Activated naive CD4-positive, alpha-beta T cell treated with anti-CD3 and anti-CD28 coated beads, Interleukin-2, amount 10 ng/mL, durations not matched to agents 7 days and 5 days (primary cell): ENCODE measurements at regions not wholly inside any gene's neighbourhood (a gene's known extent, or its start where the extent isn't known, plus 50 kb on each side); places are given as distances from the start of the nearest gene placed in this dataset.
"Not testable (repeated sequence)": the region's sequence is repeated elsewhere in the genome, so short reads cannot be mapped to it uniquely, and the experiment has no call there.

Experiments
- CTCF ChIA-PET: fragments of 350-600 bp; sonication (Branson Sonifier 250); formaldehyde crosslinking; loops from one replicate; lab custom pipeline; 2021; ENCODE audit warnings: antibody characterized with exemption; lab: Charles Lee
- DNase-seq: peaks from one replicate; pipeline ENCODE4 v3.0.0-alpha.2; 2020
- H3K27ac Mint-ChIP-seq: one replicate; pipeline ENCODE4 v1.8.0; 2021; ENCODE audit warnings: mild to moderate bottlenecking, moderate library complexity, mixed read lengths
- H3K27me3 Mint-ChIP-seq: one replicate; pipeline ENCODE4 v1.8.0; 2021; ENCODE audit warnings: mild to moderate bottlenecking, mixed read lengths
- H3K36me3 Mint-ChIP-seq: one replicate; pipeline ENCODE4 v1.8.0; 2021; ENCODE audit warnings: mixed read lengths
- H3K4me1 Mint-ChIP-seq: one replicate; pipeline ENCODE4 v1.8.0; 2021; ENCODE audit warnings: mixed read lengths
- H3K4me3 Mint-ChIP-seq: one replicate; pipeline ENCODE4 v1.8.0; 2021; ENCODE audit warnings: mild to moderate bottlenecking, moderate library complexity, mixed read lengths
- H3K9me3 Mint-ChIP-seq: one replicate; pipeline ENCODE4 v1.8.0; 2021; ENCODE audit warnings: mixed read lengths

DNA sequence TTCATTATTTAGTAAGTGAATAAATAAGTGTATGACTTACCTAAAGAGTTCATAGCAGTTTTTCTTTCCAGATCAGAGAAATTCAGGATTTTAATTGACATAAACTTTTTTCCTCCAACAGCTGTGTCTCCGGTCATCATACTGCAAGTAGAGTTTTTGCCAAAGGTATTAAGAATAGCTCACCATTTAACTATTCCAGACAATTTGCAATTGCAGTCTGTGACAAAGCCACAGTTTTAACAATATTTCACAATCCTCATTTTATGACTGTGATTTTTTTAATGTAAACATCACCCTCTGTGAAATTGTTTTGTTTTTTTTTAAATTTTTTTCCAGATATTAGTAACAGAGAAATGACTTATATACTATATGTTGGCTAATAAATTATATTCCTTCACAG lies 199.1 kb downstream of the TRIB2 start:
- no peaks in the 10 kb centered on the region for H3K36me3 Mint-ChIP-seq
- no peaks in the 10 kb centered on the region for H3K9me3 Mint-ChIP-seq
- CTCF ChIA-PET, result no interaction called here
- H3K4me1 Mint-ChIP-seq, result no peaks in the 10 kb centered on the region
- H3K27me3 Mint-ChIP-seq, result peaks cover 12% of the 10 kb centered on the region
- H3K27ac Mint-ChIP-seq, result no peak overlapping the region
- no peak overlapping the region for H3K4me3 Mint-ChIP-seq
- no peak for DNase-seq

DNA sequence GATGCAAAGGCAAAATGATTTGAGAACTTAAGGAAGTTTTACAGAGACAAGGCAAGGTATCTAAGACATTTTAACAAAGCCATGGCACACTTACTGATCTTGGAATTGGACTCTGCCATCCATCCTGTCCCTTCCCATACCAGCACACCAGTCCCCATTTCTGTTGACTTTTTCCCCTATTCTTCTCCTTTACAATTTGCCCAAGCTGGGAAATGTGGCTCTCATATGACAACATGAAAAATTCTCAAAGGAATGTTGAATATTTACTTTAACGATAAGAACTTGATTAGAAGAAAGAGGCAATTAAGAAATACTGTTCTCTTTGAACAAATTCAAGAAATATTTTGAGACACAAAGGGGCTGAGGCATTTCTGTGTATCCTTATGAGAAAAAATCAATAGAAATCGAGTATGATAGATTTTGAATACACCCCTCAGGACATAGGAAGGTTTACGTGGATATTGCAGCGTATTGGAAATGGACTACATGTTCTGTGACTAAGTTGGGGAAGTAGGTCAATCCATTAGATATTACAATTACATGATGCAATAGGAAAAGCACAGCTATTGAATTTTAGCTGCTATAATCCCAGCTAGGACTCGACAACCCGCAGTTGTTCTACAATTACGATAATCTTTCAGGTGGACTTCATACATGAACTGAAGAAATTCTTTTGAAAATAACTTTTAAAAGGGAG lies 201.6 kb downstream of the TRIB2 start:
- no peaks in the 10 kb centered on the region for H3K36me3 Mint-ChIP-seq
- H3K4me3 Mint-ChIP-seq, result no peak overlapping the region
- H3K27ac Mint-ChIP-seq, result no peak overlapping the region
- CTCF ChIA-PET, result no interaction called here
- no peaks in the 10 kb centered on the region for H3K4me1 Mint-ChIP-seq
- no peak for DNase-seq
- peaks cover 8% of the 10 kb centered on the region for H3K27me3 Mint-ChIP-seq
- H3K9me3 Mint-ChIP-seq, result no peaks in the 10 kb centered on the region

DNA sequence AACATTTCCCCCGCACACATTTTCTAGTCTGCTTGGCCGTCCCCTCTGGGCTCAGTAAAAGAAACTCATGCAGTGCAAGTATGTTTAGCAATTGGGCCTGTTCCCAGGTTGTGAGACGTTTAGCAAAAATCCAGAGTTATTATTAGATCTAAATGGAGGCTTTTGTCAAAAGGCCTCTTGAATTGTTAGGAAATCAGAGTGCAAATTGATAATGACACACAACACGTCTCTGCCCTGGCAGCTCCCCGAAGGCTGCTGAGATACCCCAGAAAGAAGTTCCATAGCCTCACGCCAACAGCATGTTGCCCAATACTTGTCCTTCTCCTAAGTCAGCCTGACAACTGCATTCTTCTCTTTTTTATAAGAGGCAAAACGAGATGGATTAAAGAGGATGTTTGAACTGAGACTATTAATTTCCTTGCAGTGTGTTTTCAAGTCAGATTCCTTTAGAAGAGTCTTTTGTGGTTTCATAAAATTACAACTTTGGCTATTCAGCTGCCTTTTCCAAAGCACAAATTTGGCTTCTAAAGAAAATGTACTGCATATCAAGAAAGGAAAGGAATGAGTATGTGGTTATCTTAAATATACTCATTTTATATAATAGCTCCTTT lies 202.2 kb downstream of the TRIB2 start:
- CTCF ChIA-PET, result no interaction called here
- no peak for DNase-seq

DNA sequence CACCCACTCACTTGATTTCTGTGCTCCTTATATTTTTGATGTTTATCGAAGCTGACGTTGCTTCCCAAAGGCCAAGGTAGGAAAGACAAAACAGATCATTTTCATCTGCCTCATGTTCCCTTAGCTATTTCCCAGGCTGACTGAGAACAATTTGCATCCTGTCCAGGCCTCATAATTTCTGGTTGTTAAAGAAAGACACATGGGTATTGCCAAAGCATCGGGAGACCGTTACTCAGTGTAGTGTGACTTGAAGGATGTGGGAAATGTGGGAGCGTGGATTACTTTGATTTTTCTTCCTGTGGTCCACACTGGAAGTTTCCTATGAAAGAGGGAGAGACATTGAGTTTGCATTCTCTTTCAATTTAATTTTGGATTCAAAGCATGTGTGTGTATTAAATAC lies 204.6 kb downstream of the TRIB2 start:
- CTCF ChIA-PET, result interaction anchor here (1.1 to 2.7 kb wide), 2 partner anchors 10 to 28 kb away, joined by 3 to 10 read pairs; no protein-coding TSS in a partner anchor

More for the DNA sequence above, 202.2 kb downstream of the TRIB2 start:
- H3K9me3 Mint-ChIP-seq, result no peaks in the 10 kb centered on the region
- H3K4me1 Mint-ChIP-seq, result no peaks in the 10 kb centered on the region
- peaks cover 8% of the 10 kb centered on the region for H3K27me3 Mint-ChIP-seq
- H3K27ac Mint-ChIP-seq, result no peak overlapping the region
- H3K4me3 Mint-ChIP-seq, result no peak overlapping the region
- H3K36me3 Mint-ChIP-seq, result no peaks in the 10 kb centered on the region

DNA sequence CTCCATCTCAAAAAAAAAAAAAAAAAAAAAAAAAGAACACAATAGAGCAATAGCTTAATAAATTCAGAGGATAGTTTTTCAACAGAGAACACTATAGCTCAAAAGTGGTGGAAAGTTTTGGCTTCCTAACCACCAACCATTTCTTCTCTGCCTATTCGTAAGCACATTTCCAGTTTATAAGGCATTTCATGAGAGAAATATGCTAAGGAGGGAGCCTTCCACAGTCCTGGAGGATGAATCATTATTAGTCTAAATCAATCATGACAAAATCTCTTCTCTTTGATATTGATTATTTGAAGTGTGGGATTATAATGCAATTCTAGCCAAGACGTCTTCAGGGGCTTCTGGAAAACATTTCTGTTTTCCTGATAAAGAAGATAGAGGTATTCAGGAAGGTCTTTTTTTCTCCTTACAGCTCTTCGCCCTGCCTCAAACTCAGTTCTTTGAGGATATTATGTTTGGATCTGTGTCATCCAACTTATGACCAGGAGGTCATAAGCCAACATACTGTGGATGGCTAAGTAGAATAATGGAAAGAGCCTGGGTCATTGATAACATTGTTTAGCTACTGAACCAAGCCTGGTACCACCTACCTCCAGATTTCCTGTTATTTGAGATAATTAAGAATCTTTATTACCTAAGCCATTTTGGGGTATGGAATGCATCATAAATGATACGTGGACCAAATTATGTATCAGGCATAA lies 207.3 kb downstream of the TRIB2 start:
- Mint-ChIP-seq H3K4me1 (peaks cover 8% of the 10 kb centered on the region), H3K36me3 (no peaks in the 10 kb centered on the region), H3K27ac (no peak overlapping the region), H3K27me3 (no peaks in the 10 kb centered on the region), H3K9me3 (no peaks in the 10 kb centered on the region), H3K4me3 (no peak overlapping the region)
- no peak for DNase-seq
- CTCF ChIA-PET, result no interaction called here

More for the DNA sequence above, 204.6 kb downstream of the TRIB2 start:
- no peak overlapping the region for H3K4me3 Mint-ChIP-seq
- no peaks in the 10 kb centered on the region for H3K9me3 Mint-ChIP-seq
- H3K27me3 Mint-ChIP-seq, result peaks cover 6% of the 10 kb centered on the region
- no peaks in the 10 kb centered on the region for H3K36me3 Mint-ChIP-seq
- no peaks in the 10 kb centered on the region for H3K4me1 Mint-ChIP-seq
- DNase-seq, result no peak
- H3K27ac Mint-ChIP-seq, result no peak overlapping the region

DNA sequence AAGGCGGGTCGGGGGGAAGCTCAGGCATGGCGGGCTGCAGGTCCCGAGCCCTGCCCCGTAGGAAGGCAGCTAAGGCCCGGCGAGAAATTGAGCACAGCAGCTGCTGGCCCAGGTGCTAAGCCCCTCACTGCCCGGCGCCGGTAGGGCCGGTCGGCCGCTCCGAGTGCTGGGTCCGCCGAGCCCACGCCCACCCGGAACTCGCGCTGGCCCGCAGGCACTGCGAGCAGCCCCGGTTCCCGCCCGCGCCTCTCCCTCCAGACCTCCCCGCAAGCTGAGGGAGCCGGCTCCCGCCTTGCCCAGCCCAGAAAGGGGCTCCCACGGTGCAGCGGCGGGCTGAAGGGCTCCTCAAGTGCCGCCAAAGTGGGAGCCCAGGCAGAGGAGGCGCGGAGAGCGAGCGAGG lies 209.9 kb downstream of the TRIB2 start:
- H3K36me3 Mint-ChIP-seq, H3K27me3 Mint-ChIP-seq, H3K27ac Mint-ChIP-seq, H3K9me3 Mint-ChIP-seq, CTCF ChIA-PET, DNase-seq, H3K4me3 Mint-ChIP-seq: not testable (repeated sequence)
- H3K4me1 Mint-ChIP-seq, result peaks cover 13% of the 10 kb centered on the region

DNA sequence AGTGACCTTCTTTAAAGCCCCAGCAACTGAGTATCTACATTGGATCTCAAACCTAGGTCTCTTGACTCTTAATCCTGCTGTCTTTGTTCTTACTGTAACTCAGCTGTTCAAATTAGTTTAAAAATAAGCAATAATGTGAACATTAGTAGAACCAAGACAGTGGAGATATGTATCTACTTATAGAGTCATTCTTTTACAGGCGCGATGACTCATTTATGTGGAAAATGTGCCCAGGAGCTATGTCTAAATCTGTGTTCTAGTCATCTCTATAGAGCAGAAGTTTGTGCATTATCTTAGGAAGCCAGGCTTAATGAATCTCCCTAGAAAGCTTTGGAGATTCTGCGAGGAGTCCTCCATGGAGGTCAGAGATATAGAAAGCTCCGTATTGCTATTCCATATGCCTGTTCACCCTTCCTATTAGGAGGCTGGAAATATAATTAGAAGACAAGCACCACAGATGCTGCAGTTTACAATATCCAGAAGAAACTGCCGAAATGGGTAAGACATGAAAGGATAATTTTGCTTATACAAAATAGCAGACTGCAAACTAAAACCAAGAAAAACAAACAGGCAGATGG lies 211.6 kb downstream of the TRIB2 start:
- Mint-ChIP-seq H3K4me3 (no peak overlapping the region), H3K9me3 (no peaks in the 10 kb centered on the region), H3K4me1 (peaks cover 13% of the 10 kb centered on the region), H3K27me3 (peaks cover 6% of the 10 kb centered on the region), H3K36me3 (no peaks in the 10 kb centered on the region), H3K27ac (no peak overlapping the region)
- DNase-seq, result no peak
- CTCF ChIA-PET, result interaction anchor here (1.0 to 1.7 kb wide), 2 partner anchors 79 kb away, joined by 3 to 6 read pairs; no protein-coding TSS in a partner anchor

DNA sequence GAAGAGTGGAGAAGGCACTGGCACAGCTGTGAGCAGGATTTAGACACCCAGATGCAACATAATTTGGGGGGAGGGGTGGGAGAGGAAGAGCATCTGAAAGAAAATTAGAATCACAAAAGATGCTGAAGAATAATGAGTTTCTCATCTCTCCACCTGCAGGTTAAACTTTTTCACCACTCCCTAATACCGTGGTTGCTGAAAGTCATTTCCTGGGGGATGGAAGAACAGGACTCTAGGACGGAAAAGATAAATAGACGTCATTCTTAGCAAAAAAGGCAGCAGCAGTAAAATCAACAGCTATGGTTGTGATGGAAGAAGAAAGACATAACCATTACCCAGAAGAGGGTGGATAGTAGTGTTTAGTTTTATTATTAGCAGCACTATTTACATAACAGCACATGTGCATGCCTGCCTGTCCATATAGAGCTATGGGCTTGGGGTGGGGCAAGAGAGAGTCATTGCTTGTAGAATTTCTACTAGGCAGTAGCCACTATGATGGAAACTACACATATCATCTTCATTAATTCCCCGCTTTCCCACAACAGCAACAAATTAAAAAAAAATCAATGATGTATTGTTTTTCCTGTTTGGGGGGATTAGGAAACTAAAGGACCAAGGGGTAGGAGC lies 212.2 kb downstream of the TRIB2 start:
- no peaks in the 10 kb centered on the region for H3K36me3 Mint-ChIP-seq
- H3K9me3 Mint-ChIP-seq, result no peaks in the 10 kb centered on the region
- H3K27ac Mint-ChIP-seq, result no peak overlapping the region
- no peak for DNase-seq
- H3K27me3 Mint-ChIP-seq, result peaks cover 7% of the 10 kb centered on the region
- no peak overlapping the region for H3K4me3 Mint-ChIP-seq
- CTCF ChIA-PET, result interaction anchor here (1.7 to 4.4 kb wide), 3 partner anchors 78 to 207 kb away, joined by 4 to 31 read pairs (median 6); no protein-coding TSS in a partner anchor
- H3K4me1 Mint-ChIP-seq, result peaks cover 13% of the 10 kb centered on the region

DNA sequence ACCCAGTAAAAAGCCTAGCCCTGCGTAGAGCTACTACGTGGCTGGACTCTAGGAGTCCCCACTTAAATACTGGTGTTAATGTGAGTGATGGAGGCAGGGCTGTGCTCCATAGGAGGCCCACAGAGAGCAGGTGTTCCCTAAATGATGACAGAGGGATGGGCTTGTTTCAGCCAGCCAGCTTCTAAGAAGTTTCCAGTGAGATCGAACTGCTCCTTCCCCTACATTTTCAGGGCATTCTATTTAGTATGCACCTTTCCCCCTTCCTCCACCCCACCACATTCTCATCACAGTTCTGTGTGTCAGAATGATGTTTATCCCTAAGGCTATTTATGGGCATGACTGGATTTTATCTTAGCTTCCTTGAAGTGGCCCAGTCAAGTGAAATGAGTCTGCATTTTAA lies 213.0 kb downstream of the TRIB2 start:
- CTCF ChIA-PET, result interaction anchor here (1.1 to 4.4 kb wide), 7 partner anchors 33 to 214 kb away, joined by 3 to 31 read pairs (median 6); partner anchors contain the start of gene TRIB2
- Mint-ChIP-seq H3K36me3 (no peaks in the 10 kb centered on the region), H3K27me3 (peaks cover 14% of the 10 kb centered on the region), H3K4me1 (peaks cover 13% of the 10 kb centered on the region), H3K9me3 (no peaks in the 10 kb centered on the region), H3K27ac (no peak overlapping the region), H3K4me3 (no peak overlapping the region)
- no peak for DNase-seq

DNA sequence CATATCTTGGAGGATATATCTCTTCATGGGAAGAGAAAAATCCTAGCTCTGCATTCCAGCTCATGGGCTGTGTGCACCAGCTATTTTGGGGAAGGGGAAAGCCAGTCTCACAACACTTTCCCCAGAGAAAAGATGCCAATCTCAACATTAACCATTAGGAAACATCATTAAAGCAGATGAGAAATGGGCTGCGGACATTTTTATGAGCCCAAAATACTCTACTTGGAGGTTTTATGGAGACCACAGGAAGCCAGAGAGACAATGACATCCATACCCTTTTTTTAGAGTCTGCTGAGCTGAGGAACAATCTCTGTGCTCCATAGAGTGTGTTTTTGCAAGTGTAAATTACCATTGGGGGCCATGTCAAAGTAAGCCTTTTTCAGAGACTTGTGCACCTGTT lies 213.7 kb downstream of the TRIB2 start:
- no peaks in the 10 kb centered on the region for H3K36me3 Mint-ChIP-seq
- peaks cover 19% of the 10 kb centered on the region for H3K27me3 Mint-ChIP-seq
- CTCF ChIA-PET, result interaction anchor here (0.6 to 4.4 kb wide), 22 partner anchors 9 to 1100 kb away, joined by 3 to 31 read pairs (median 4); partner anchors contain the start of gene TRIB2
- H3K4me3 Mint-ChIP-seq, result no peak overlapping the region
- H3K9me3 Mint-ChIP-seq, result no peaks in the 10 kb centered on the region
- H3K4me1 Mint-ChIP-seq, result peaks cover 13% of the 10 kb centered on the region
- no peak overlapping the region for H3K27ac Mint-ChIP-seq
- DNase-seq, result no peak

DNA sequence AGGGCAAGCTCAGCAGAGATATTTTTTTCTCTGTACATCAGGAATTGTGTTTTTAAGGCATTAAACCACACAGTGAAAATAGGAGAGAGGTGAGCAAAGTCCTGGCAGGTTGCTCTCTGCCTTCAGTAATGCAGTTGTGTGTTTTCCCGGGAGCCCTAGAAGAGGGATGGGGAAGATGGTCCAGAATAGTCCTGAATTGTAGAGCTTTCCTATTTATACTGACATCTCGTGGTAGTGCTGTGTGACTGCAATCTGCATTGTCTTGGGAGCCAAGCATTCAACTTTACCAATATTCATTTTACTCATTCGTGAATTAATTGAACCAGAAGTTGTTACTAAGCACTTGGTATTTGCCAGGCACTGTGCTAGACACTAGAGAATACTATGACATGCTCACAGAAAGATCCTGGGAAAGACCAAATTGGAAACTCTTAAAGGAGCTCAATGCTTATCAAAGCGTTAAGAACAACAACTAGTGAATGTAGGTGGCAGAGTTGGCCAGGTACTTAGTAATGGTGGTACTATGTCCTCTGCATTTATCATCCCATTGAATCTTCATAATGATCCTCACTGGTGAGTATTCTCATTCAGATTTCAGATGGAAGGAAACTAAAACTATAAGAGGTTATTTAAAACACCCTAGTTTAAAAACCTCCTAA lies 214.6 kb downstream of the TRIB2 start:
- Mint-ChIP-seq H3K4me1 (peaks cover 13% of the 10 kb centered on the region), H3K27me3 (peaks cover 19% of the 10 kb centered on the region), H3K9me3 (no peaks in the 10 kb centered on the region), H3K36me3 (no peaks in the 10 kb centered on the region), H3K4me3 (no peak overlapping the region), H3K27ac (no peak overlapping the region)
- DNase-seq, result peak; percentile 20
- CTCF ChIA-PET, result interaction anchor here (0.6 to 4.4 kb wide), 28 partner anchors 8 to 1243 kb away, joined by 3 to 31 read pairs (median 4); partner anchors contain the start of gene TRIB2

DNA sequence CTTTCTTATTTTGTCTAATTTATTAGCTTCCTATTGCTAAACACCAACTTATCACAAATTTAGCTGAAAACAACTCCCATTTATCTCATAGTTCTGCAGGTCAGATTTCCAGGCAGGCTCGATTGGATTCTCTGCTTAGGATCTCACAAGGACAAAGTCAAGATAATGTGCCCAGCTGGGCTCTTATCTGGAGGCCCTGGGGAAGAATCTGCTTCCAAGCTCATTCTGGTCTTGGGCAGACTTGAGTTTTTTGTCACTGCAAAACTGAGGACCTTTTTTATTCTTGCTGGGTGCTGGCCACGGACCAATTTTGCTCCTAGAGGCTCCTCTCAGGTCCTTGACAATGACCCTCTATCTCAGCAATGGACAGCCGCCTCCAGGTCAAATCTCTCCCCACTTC lies 215.5 kb downstream of the TRIB2 start:
- Mint-ChIP-seq H3K27me3 (peaks cover 19% of the 10 kb centered on the region), H3K36me3 (no peaks in the 10 kb centered on the region), H3K27ac (no peak overlapping the region), H3K9me3 (no peaks in the 10 kb centered on the region), H3K4me1 (peaks cover 13% of the 10 kb centered on the region), H3K4me3 (no peak overlapping the region)
- no peak for DNase-seq
- CTCF ChIA-PET, result interaction anchor here (0.7 to 4.4 kb wide), 7 partner anchors 11 to 1244 kb away, joined by 3 to 31 read pairs (median 10); partner anchors contain the start of gene TRIB2

DNA sequence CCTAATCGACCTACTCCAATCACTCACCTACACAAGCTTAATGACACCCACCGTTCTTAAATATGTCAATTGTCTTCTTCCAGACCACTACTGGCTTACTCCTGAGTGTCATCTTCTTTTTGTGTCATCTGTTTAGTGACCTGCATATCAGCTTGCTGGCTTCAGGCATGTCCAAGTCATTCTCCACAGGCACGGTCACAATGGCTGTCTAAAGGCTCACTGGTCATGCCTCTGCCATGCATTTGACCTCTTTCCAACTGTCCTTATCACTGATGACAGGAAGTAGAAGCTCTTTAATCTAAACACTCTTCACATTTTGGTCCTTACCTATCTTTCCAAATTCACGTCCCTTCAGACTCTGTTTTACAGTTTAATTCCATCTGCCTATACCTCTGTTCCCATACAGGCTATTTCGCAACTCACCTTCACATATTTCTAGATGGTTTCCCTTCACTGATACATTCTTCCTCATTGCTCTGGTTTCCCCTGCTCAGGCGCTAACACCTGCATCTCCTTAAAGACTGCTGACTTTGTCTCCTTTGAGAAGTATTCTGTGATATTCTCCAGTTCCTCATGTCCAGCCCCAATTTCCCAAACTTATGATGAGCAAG lies 217.5 kb downstream of the TRIB2 start:
- H3K9me3 Mint-ChIP-seq, result no peaks in the 10 kb centered on the region
- H3K27me3 Mint-ChIP-seq, result peaks cover 19% of the 10 kb centered on the region
- H3K4me1 Mint-ChIP-seq, result peaks cover 5% of the 10 kb centered on the region
- no peaks in the 10 kb centered on the region for H3K36me3 Mint-ChIP-seq
- CTCF ChIA-PET, result no interaction called here
- H3K4me3 Mint-ChIP-seq, result no peak overlapping the region
- DNase-seq, result no peak
- H3K27ac Mint-ChIP-seq, result no peak overlapping the region
